ENCODE measurements at regions not wholly inside any gene's neighbourhood (a gene's known extent, or its start where the extent isn't known, plus 50 kb on each side); places are given as distances from the start of the nearest gene placed in this dataset.

DNA sequence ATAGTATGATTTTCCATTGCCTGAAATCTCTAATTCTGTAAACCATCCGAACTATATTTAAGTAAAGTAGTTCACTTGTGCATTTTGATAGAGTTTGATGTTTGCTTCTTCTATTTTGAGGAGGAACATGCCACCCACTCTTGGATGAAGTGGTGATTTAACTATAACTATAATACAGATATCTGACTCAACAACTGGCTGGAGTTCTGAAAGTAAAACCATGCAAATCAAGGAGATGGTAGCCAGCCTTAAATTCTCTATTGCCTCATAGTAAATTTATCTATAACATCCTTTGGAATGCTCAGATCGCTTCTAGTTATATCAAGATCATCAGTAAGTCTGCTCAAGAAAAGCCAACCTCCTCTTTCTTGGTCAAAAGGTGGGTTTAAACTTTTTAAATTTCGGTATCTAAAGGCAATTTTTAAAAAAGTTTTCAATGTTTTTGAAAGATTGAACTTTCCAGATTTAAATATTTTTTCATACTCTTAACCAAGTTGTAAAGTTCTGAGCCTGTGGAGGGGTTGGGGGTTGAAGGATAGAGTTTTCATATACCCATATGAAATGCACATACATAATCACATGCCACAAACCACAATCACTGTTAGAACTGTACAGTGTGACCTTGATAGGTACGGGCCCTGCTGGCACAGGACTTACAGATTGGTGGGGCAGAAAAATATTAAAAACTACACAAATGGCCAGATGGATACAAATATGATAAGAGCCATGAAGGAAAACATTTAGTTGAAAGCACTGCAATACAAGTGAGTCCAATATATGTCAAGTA, 90.5 kb upstream of the RFC3 start:
- in situ Hi-C loops (cut with MboI) (no loop called here), intact Hi-C loops (cut with micrococcal nuclease; ENCODE audit: unreplicated experiment) (loop anchor here (1.0 to 10.0 kb wide), 5 partner anchors 17 to 1437 kb away; no protein-coding TSS in a partner anchor)
- ChIA-PET SMC1A (ENCODE audit: uncharacterized antibody, unreplicated experiment) (interaction anchor here (1.1 to 5.1 kb wide), 7 partner anchors 48 to 581 kb away, joined by 3 to 43 read pairs (median 6); partner anchors contain the start of gene RFC3), CTCF (interaction anchor here (1.1 to 3.3 kb wide), 3 partner anchors 48 to 1437 kb away, joined by 4 to 29 read pairs (median 5); no protein-coding TSS in a partner anchor), POLR2A (interaction anchor here (0.7 to 5.7 kb wide), 2 partner anchors 16 to 39 kb away, joined by 3 to 18 read pairs; no protein-coding TSS in a partner anchor), RAD21 (ENCODE audit: unreplicated experiment) (interaction anchor here (1.9 to 6.4 kb wide), 3 partner anchors 48 to 184 kb away, joined by 8 to 82 read pairs (median 12); partner anchors contain the start of gene RFC3)
- no peak for FAIRE-seq
- Histone ChIP-seq H3K79me2 (ENCODE audit: control insufficient read depth, insufficient read depth, low read length) (no peaks in the 10 kb centered on the region), H3K4me1 (ENCODE audit: control insufficient read depth, insufficient read depth, low read length) (peaks cover 55% of the 10 kb centered on the region), H3K4me2 (ENCODE audit: control insufficient read depth, insufficient read depth) (peak overlapping the region; percentile 90), H3K4me3 (no peak overlapping the region), H4K20me1 (ENCODE audit: control insufficient read depth, insufficient read depth) (no peaks in the 10 kb centered on the region), H3K9ac (ENCODE audit: control insufficient read depth, insufficient read depth, low read length) (no peak overlapping the region; the same call in 1 of the 2 replicates), H3K9me3 (replicated peaks; ENCODE audit: control insufficient read depth, insufficient read depth, low read length) (no peaks in the 10 kb centered on the region; the same call in 2 of the 3 replicates), H3K36me3 (ENCODE audit: control insufficient read depth in 2 of 2, insufficient read depth in 2 of 2, low read length in 1 of 2) (no peaks in the 10 kb centered on the region), H2AFZ (ENCODE audit: control insufficient read depth, low read depth, low read length) (peak overlapping the region; percentile 18; the same call in 1 of the 2 replicates), H3K27me3 (replicated peaks in 1 of 2; ENCODE audit: control insufficient read depth in 2 of 2, insufficient read depth in 2 of 2, low read length in 1 of 2) (no peaks in the 10 kb centered on the region), H3K27ac (ENCODE audit: control insufficient read depth, insufficient read depth) (peak overlapping the region; percentile 96)
- no TSS peak for BruUV-seq (replicated peaks)
- TF ChIP-seq BHLHE40 (IDR thresholded peaks at IDR 0.05; ENCODE audit: borderline replicate concordance in 1 of 2, low read depth in 2 of 2, low read length in 1 of 2): peak; percentile 25 to 32; a peak in 1 of 4 replicates
- TF ChIP-seq TCF7 (IDR thresholded peaks at IDR 0.05; ENCODE audit: borderline replicate concordance): no peak
- TF ChIP-seq PAX5 (IDR thresholded peaks at IDR 0.05; ENCODE audit: borderline replicate concordance, low read depth, low read length): no peak
- 0 out of 2 replicates have a peak, but pooled peaks have one; percentile 17 for TF ChIP-seq NFIC (IDR thresholded peaks at IDR 0.05; ENCODE audit: low read depth, low read length)
- no peak for TF ChIP-seq PAX8 (IDR thresholded peaks at IDR 0.05)
- TF ChIP-seq NFYB (IDR thresholded peaks at IDR 0.05; ENCODE audit: insufficient read depth, low read depth, low read length): no peak
- no peak for TF ChIP-seq CREM (IDR thresholded peaks at IDR 0.05; ENCODE audit: low read depth)
- no peak for TF ChIP-seq POLR2AphosphoS2 (IDR thresholded peaks at IDR 0.05; ENCODE audit: low read depth, low read length)
- TF ChIP-seq RUNX3 (IDR thresholded peaks at IDR 0.05; ENCODE audit: low read length): peak; percentile 70
- no peak for TF ChIP-seq BRCA1 (IDR thresholded peaks at IDR 0.05; ENCODE audit: low read depth, low read length)
- no peak for TF ChIP-seq FOS (IDR thresholded peaks at IDR 0.05; ENCODE audit: borderline replicate concordance, extremely low read depth, insufficient read length)
- TF ChIP-seq NR2F1 (conservative IDR thresholded peaks at IDR 0.05): no peak
- no peak for DNase-seq (ENCODE audit: low read depth, low spot score)
- WGBS (ENCODE audit: insufficient coverage, insufficient replicate concordance, low lambda C conversion rate, missing lambda C conversion rate): 71% methylated on average over 4 of the region's 4 CpGs
- ATAC-seq: peak; percentile 34

Measured in GM12878 (cell line).